DOHH2 (cell line): ENCODE measurements at regions not wholly inside any gene's neighbourhood (a gene's known extent, or its start where the extent isn't known, plus 50 kb on each side); places are given as distances from the start of the nearest gene placed in this dataset.

Source experiments
- EZH2phosphoT487 ChIP-seq: fragments of 200-600 bp; sonication (generic); IDR thresholded peaks from 2 replicates; pipeline ENCODE4 v1.6.1; 2017; ENCODE audit warnings: borderline replicate concordance, mild to moderate bottlenecking, antibody characterized with exemption, low read length, moderate library complexity, mixed read lengths
- TF ChIP-seq, protein P1 (sequence below): fragments of 200-600 bp; sonication (generic); IDR thresholded peaks from one replicate; pipeline ENCODE4 v1.5.1; 2014; ENCODE audit warnings: antibody characterized with exemption, mild to moderate bottlenecking, low read depth, low read length; ENCODE audit not compliant: poor library complexity, severe bottlenecking

DNA sequence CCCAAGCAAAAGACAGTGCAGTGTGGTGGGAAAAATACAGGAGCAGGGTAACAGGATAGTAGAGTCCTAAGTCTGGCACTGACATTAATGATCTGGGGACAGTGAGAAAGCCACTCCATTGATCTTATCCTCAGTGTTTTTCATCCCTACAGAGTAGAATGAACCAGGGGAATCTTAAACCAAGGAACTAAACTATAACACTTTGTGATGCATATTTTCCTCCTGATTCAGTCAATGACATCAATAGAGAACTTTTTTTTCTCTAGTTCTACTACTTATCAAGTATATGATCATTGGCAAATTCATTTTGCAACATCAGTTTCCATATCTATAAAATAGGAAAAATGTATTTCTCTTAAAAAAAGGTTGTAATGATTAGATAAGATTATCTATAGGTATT, 151.1 kb downstream of the TMEM26 start:
- TF ChIP-seq, protein P1, sequence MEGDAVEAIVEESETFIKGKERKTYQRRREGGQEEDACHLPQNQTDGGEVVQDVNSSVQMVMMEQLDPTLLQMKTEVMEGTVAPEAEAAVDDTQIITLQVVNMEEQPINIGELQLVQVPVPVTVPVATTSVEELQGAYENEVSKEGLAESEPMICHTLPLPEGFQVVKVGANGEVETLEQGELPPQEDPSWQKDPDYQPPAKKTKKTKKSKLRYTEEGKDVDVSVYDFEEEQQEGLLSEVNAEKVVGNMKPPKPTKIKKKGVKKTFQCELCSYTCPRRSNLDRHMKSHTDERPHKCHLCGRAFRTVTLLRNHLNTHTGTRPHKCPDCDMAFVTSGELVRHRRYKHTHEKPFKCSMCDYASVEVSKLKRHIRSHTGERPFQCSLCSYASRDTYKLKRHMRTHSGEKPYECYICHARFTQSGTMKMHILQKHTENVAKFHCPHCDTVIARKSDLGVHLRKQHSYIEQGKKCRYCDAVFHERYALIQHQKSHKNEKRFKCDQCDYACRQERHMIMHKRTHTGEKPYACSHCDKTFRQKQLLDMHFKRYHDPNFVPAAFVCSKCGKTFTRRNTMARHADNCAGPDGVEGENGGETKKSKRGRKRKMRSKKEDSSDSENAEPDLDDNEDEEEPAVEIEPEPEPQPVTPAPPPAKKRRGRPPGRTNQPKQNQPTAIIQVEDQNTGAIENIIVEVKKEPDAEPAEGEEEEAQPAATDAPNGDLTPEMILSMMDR: no peak
- no peak for TF ChIP-seq EZH2phosphoT487
